K562 (cell line): ENCODE measurements at regions not wholly inside any gene's neighbourhood (a gene's known extent, or its start where the extent isn't known, plus 50 kb on each side); places are given as distances from the start of the nearest gene placed in this dataset.

Experiments used
- COPS2 ChIP-seq: fragments of 450-650 bp; conservative IDR thresholded peaks from 2 replicates; pipeline ENCODE4 v1.6.1; 2016; ENCODE audit warnings: mild to moderate bottlenecking, moderate library complexity
- CTCF ChIP-seq, 3 experiments: IDR thresholded peaks in 2 of 3; conservative IDR thresholded peaks in 1 of 3; 2 replicates each; pipeline ENCODE4 v1.5.1; 2011 to 2012; ENCODE audit warnings: low read length in 3 of 3, mild to moderate bottlenecking in 3 of 3, control low read depth in 2 of 3, improper control_type of control experiment in 1 of 3, inconsistent platforms in 1 of 3, low read depth in 1 of 3, mixed read lengths in 1 of 3, moderate library complexity in 1 of 3; ENCODE audit not compliant: insufficient read depth in 2 of 3
- DACH1 ChIP-seq: fragments of 450-650 bp; IDR thresholded peaks from 2 replicates; pipeline ENCODE4 v1.6.1; 2018; ENCODE audit not compliant: partially characterized antibody
- DMBX1 ChIP-seq: fragments of 250-450 bp; sonication (Bioruptor Pico); IDR thresholded peaks from 2 replicates; pipeline ENCODE4 v1.8.0; 2022; ENCODE audit warnings: inconsistent platforms, mild to moderate bottlenecking, moderate library complexity, borderline replicate concordance
- FOXK1 ChIP-seq: sonication (generic); formaldehyde crosslinking; IDR thresholded peaks from 2 replicates; pipeline ENCODE4 v1.8.0; 2022; ENCODE audit warnings: missing genetic modification reagents, mild to moderate bottlenecking, borderline replicate concordance
- HDAC3 ChIP-seq: fragments of 450-650 bp; IDR thresholded peaks from 2 replicates; pipeline ENCODE4 v1.6.1; 2018; ENCODE audit warnings: borderline replicate concordance, mild to moderate bottlenecking, moderate library complexity; ENCODE audit not compliant: partially characterized antibody
- HEY1 ChIP-seq: fragments of 250-450 bp; sonication (Bioruptor Pico); IDR thresholded peaks from 2 replicates; pipeline ENCODE4 v1.5.0; 2020; ENCODE audit warnings: mild to moderate bottlenecking, moderate library complexity, borderline replicate concordance
- MAZ ChIP-seq, 2 experiments: fragments of 450-650 bp in 1 of 2; sonication (generic) in 1 of 2; formaldehyde crosslinking; IDR thresholded peaks in 1 of 2; conservative IDR thresholded peaks in 1 of 2; 2 replicates each; pipeline versions ENCODE4 v1.4.0 to v1.5.0; 2020; ENCODE audit warnings: mild to moderate bottlenecking in 1 of 2, missing genetic modification reagents in 1 of 2
- SOX6 ChIP-seq: fragments of 450-650 bp; IDR thresholded peaks from 2 replicates; pipeline ENCODE4 v1.6.1; 2014; ENCODE audit warnings: mild to moderate bottlenecking
- TSC22D4 ChIP-seq: fragments of 450-650 bp; IDR thresholded peaks from 2 replicates; pipeline ENCODE4 v1.6.1; 2016; ENCODE audit warnings: missing genetic modification characterization, missing biosample characterization, control low read depth
- ZFPM2 ChIP-seq: fragments of 250-450 bp; sonication (Bioruptor Pico); IDR thresholded peaks from 2 replicates; pipeline ENCODE4 v1.5.1; 2022; ENCODE audit warnings: mild to moderate bottlenecking
- ZNF589 ChIP-seq: fragments of 200-800 bp; sonication (Bioruptor generic); IDR thresholded peaks from 2 replicates; pipeline ENCODE4 v1.6.1; 2016; ENCODE audit warnings: low read depth, missing genetic modification characterization, missing compliant biosample characterization
- TF ChIP-seq, protein P1 (sequence below): sonication (generic); formaldehyde crosslinking; IDR thresholded peaks from 2 replicates; pipeline ENCODE4 v1.8.1; 2022; ENCODE audit warnings: missing genetic modification reagents
- TF ChIP-seq, protein P2 (sequence below), 2 experiments: fragments of 200-800 bp in 1 of 2; sonication (Bioruptor generic) in 1 of 2; sonication (generic) in 1 of 2; formaldehyde crosslinking in 1 of 2; IDR thresholded peaks in 1 of 2; conservative IDR thresholded peaks in 1 of 2; 2 replicates each; pipeline versions ENCODE4 v1.5.0 to v1.6.1; 2016 to 2020; ENCODE audit warnings: missing compliant biosample characterization in 1 of 2, missing genetic modification characterization in 1 of 2, missing genetic modification reagents in 1 of 2

DNA sequence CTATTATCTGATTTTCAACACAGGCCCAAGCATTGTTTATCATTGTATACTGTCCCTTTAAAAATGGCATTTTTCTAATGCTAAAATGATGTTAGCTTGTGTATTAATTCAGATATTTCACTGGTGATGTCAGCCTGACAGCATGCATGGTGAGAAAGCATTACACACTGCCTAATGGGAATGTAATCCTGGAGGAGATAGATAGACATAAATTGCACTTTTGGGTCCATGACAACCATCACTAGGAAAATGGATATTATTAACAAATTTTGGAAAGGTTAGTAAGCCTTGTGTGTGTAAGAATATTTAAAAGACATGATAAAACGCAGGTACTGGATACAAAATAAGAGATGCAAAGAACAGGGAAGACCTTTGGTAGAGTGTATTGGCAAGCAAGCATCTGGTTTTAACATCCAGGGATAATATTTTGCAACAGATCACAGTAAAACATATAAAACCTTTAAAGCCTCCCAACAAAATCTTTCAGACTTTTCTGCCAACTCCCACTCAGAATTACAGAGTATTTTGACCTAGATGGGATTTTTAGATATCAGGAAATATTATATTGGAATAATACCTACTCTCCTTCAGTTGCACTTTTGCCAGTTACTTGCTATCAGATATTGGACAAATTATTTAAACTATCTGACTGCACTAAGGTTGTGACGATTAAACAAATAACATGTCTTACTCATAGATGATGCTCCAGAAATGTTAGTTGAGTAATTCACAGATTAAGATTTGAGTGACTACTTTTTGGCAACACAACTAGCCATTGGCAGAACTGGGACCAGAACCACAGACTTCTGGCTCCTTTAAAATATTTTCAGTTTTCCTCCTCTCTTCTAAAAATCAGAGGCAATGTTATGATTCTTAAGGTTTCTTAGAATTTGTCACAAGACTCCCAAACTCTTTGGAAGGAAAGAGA, 291.6 kb upstream of the SEMA3C start (continued):
- no peak for TF ChIP-seq MAZ (CRISPR knock-in tag; conservative IDR thresholded peaks at IDR 0.05 in 1 of 2, IDR thresholded peaks at IDR 0.05 in 1 of 2)
- no peak for TF ChIP-seq ZNF589 (CRISPR knock-in tag)
- TF ChIP-seq, protein P1, sequence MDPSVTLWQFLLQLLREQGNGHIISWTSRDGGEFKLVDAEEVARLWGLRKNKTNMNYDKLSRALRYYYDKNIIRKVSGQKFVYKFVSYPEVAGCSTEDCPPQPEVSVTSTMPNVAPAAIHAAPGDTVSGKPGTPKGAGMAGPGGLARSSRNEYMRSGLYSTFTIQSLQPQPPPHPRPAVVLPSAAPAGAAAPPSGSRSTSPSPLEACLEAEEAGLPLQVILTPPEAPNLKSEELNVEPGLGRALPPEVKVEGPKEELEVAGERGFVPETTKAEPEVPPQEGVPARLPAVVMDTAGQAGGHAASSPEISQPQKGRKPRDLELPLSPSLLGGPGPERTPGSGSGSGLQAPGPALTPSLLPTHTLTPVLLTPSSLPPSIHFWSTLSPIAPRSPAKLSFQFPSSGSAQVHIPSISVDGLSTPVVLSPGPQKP (CRISPR knock-in tag): no peak
- TF ChIP-seq, protein P2, sequence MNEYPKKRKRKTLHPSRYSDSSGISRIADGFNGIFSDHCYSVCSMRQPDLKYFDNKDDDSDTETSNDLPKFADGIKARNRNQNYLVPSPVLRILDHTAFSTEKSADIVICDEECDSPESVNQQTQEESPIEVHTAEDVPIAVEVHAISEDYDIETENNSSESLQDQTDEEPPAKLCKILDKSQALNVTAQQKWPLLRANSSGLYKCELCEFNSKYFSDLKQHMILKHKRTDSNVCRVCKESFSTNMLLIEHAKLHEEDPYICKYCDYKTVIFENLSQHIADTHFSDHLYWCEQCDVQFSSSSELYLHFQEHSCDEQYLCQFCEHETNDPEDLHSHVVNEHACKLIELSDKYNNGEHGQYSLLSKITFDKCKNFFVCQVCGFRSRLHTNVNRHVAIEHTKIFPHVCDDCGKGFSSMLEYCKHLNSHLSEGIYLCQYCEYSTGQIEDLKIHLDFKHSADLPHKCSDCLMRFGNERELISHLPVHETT (CRISPR knock-in tag; conservative IDR thresholded peaks at IDR 0.05 in 1 of 2, IDR thresholded peaks at IDR 0.05 in 1 of 2): no peak
- no peak for TF ChIP-seq DMBX1
- TF ChIP-seq TSC22D4 (tag): no peak
- TF ChIP-seq ZFPM2: no peak
- no peak for TF ChIP-seq HEY1 (CRISPR knock-in tag)
- TF ChIP-seq DACH1: no peak
- TF ChIP-seq COPS2: no peak
- TF ChIP-seq HDAC3: no peak
- TF ChIP-seq SOX6: no peak
- TF ChIP-seq FOXK1 (CRISPR knock-in tag): no peak
- no peak for TF ChIP-seq CTCF (IDR thresholded peaks at IDR 0.05 in 2 of 3, conservative IDR thresholded peaks at IDR 0.05 in 1 of 3; ENCODE audit: insufficient read depth in 2 of 3, low read depth in 1 of 3, low read length in 3 of 3)
